Ishikawa (cell line): ENCODE measurements at regions not wholly inside any gene's neighbourhood (a gene's known extent, or its start where the extent isn't known, plus 50 kb on each side); places are given as distances from the start of the nearest gene placed in this dataset.

Source experiments
- CEBPB ChIP-seq: IDR thresholded peaks from 2 replicates; pipeline ENCODE4 v1.6.1; 2012
- CREB1 ChIP-seq: IDR thresholded peaks from 2 replicates; pipeline ENCODE4 v1.6.1; 2012; ENCODE audit warnings: low read depth
- EGR1 ChIP-seq: IDR thresholded peaks from 2 replicates; pipeline ENCODE4 v1.6.1; 2012
- EP300 ChIP-seq: IDR thresholded peaks from 2 replicates; pipeline ENCODE4 v1.6.1; 2012; ENCODE audit warnings: borderline replicate concordance
- FOXM1 ChIP-seq: IDR thresholded peaks from 2 replicates; pipeline ENCODE4 v1.6.1; 2012; ENCODE audit warnings: low read depth, borderline replicate concordance
- MAX ChIP-seq: IDR thresholded peaks from 2 replicates; pipeline ENCODE4 v1.6.1; 2012
- REST ChIP-seq: IDR thresholded peaks from 2 replicates; pipeline ENCODE4 v1.6.1; 2012; ENCODE audit warnings: low read depth, mild to moderate bottlenecking
- TAF1 ChIP-seq: IDR thresholded peaks from 2 replicates; pipeline ENCODE4 v1.6.1; 2012; ENCODE audit warnings: low read depth, mild to moderate bottlenecking
- TEAD4 ChIP-seq: IDR thresholded peaks from 2 replicates; pipeline ENCODE4 v1.6.1; 2012
- USF1 ChIP-seq: IDR thresholded peaks from 2 replicates; pipeline ENCODE4 v1.6.1; 2012
- ZBTB7A ChIP-seq: IDR thresholded peaks from 2 replicates; pipeline ENCODE4 v1.6.1; 2012; ENCODE audit warnings: low read depth

GRCh38 chr3:13231781-13232666, 158.8 kb upstream of the IQSEC1 start:
- no peak for TF ChIP-seq TAF1
- TF ChIP-seq MAX = no peak
- TF ChIP-seq TEAD4 = no peak
- TF ChIP-seq EP300 = no peak
- no peak for TF ChIP-seq USF1
- no peak for TF ChIP-seq EGR1
- TF ChIP-seq REST = no peak
- no peak for TF ChIP-seq CREB1
- no peak for TF ChIP-seq CEBPB
- no peak for TF ChIP-seq FOXM1
- no peak for TF ChIP-seq ZBTB7A
